GM12878 (cell line): ENCODE measurements at regions not wholly inside any gene's neighbourhood (a gene's known extent, or its start where the extent isn't known, plus 50 kb on each side); places are given as distances from the start of the nearest gene placed in this dataset.

Experiments used
- ATAC-seq: fragments of 200-7000 bp; cut with Tn5 transposase; 3 replicates; pipeline ENCODE4 v1.9.1; 2020; ENCODE audit warnings: mild to moderate bottlenecking, moderate library complexity
- BruUV-seq: library from RNA; stranded (reverse); fragments of 400-500 nt; replicated peaks from 2 replicates; lab custom pipeline; 2021; lab: Mats Ljungman, UMichigan
- CTCF ChIA-PET: fragments of 300-600 bp; sonication (Branson Sonifier 250); formaldehyde crosslinking; extraction: SDS; loops from one replicate; lab custom pipeline; 2021; ENCODE audit warnings: inconsistent platforms; lab: Yijun Ruan, JAX
- POLR2A ChIA-PET: fragments of 350-600 bp; formaldehyde crosslinking; extraction: SDS; loops from one replicate; lab custom pipeline; 2021; ENCODE audit warnings: inconsistent platforms; lab: Charles Lee
- RAD21 ChIA-PET: fragments of 300-600 bp; sonication (Branson Sonifier 250); formaldehyde crosslinking; loops from one replicate; lab custom pipeline; 2023; ENCODE audit warnings: antibody characterized with exemption; ENCODE audit not compliant: unreplicated experiment; lab: Charles Lee
- SMC1A ChIA-PET: fragments of 300-600 bp; sonication (Branson Sonifier 250); formaldehyde crosslinking; loops from one replicate; lab custom pipeline; 2023; ENCODE audit not compliant: unreplicated experiment, uncharacterized antibody; lab: Charles Lee
- DNase-seq: peaks from one replicate; pipeline ENCODE4 v3.0.0-alpha.2; 2011; ENCODE audit warnings: low read depth, low spot score
- FAIRE-seq: peaks from 3 replicates; lab custom pipeline; 2011; peaks lifted over from hg19 to GRCh38; lab: Jason Lieb, UNC
- H2AFZ ChIP-seq: 2 replicates; pipeline ENCODE4 v1.6.0; 2011; ENCODE audit warnings: low read depth, low read length, control low read depth; ENCODE audit not compliant: control insufficient read depth
- H3K27ac ChIP-seq: 2 replicates; pipeline ENCODE4 v1.5.1; 2011; ENCODE audit warnings: control low read depth; ENCODE audit not compliant: control insufficient read depth, insufficient read depth
- H3K27me3 ChIP-seq, 2 experiments: replicated peaks in 1 of 2; 2 replicates each; pipeline versions ENCODE4 v1.6.0 to v1.6.1; 2011; ENCODE audit warnings: low read length in 1 of 2; ENCODE audit not compliant: control insufficient read depth in 2 of 2, insufficient read depth in 2 of 2
- H3K36me3 ChIP-seq, 2 experiments: 2 replicates each; pipeline ENCODE4 v1.5.1; 2011; ENCODE audit warnings: low read length in 1 of 2; ENCODE audit not compliant: control insufficient read depth in 2 of 2, insufficient read depth in 2 of 2
- H3K4me1 ChIP-seq: 2 replicates; pipeline ENCODE4 v1.6.1; 2011; ENCODE audit warnings: mild to moderate bottlenecking, low read length, moderate library complexity, mixed read lengths; ENCODE audit not compliant: control insufficient read depth, insufficient read depth
- H3K4me2 ChIP-seq: 2 replicates; pipeline ENCODE4 v1.6.0; 2011; ENCODE audit warnings: control low read depth; ENCODE audit not compliant: control insufficient read depth, insufficient read depth
- H3K4me3 ChIP-seq: fragments of 200-600 bp; sonication (generic); 2 replicates; pipeline ENCODE4 v1.5.1; 2016
- H3K79me2 ChIP-seq: 2 replicates; pipeline ENCODE4 v1.6.0; 2011; ENCODE audit warnings: low read length; ENCODE audit not compliant: control insufficient read depth, insufficient read depth
- H3K9ac ChIP-seq: 2 replicates; pipeline ENCODE4 v1.8.0; 2011; ENCODE audit warnings: low read length, control low read depth, mixed read lengths; ENCODE audit not compliant: control insufficient read depth, insufficient read depth
- H3K9me3 ChIP-seq: replicated peaks from 3 replicates; pipeline ENCODE4 v1.5.1; 2011; ENCODE audit warnings: mild to moderate bottlenecking, low read length; ENCODE audit not compliant: control insufficient read depth, insufficient read depth
- H4K20me1 ChIP-seq: 2 replicates; pipeline ENCODE4 v1.6.0; 2011; ENCODE audit not compliant: control insufficient read depth, insufficient read depth
- BACH1 ChIP-seq: fragments of 450-650 bp; IDR thresholded peaks from 2 replicates; pipeline ENCODE4 v1.6.1; 2017; ENCODE audit warnings: mild to moderate bottlenecking, borderline replicate concordance
- E4F1 ChIP-seq: fragments of 450-650 bp; IDR thresholded peaks from 2 replicates; pipeline ENCODE4 v1.6.1; 2018; ENCODE audit warnings: borderline replicate concordance, mild to moderate bottlenecking; ENCODE audit not compliant: partially characterized antibody
- ESRRA ChIP-seq: IDR thresholded peaks from 2 replicates; pipeline ENCODE4 v1.6.1; 2012; ENCODE audit warnings: mild to moderate bottlenecking, low read length, improper control_type of control experiment
- IRF3 ChIP-seq: fragments of 450-650 bp; IDR thresholded peaks from 2 replicates; pipeline ENCODE4 v1.6.1; 2014; ENCODE audit warnings: mild to moderate bottlenecking
- KAT2A ChIP-seq: conservative IDR thresholded peaks from 2 replicates; pipeline ENCODE4 v1.6.1; 2011; ENCODE audit warnings: low read depth, low read length; ENCODE audit not compliant: control insufficient read depth
- MEF2A ChIP-seq: IDR thresholded peaks from 2 replicates; pipeline ENCODE4 v1.6.1; 2011; ENCODE audit warnings: low read depth, mild to moderate bottlenecking, low read length, moderate library complexity; ENCODE audit not compliant: insufficient read depth
- NFIC ChIP-seq: IDR thresholded peaks from 2 replicates; pipeline ENCODE4 v1.6.1; 2012; ENCODE audit warnings: low read depth, mild to moderate bottlenecking, inconsistent platforms, low read length, moderate library complexity
- NKRF ChIP-seq: fragments of 450-650 bp; conservative IDR thresholded peaks from 2 replicates; pipeline ENCODE4 v1.6.1; 2017; ENCODE audit warnings: mild to moderate bottlenecking, moderate library complexity
- PAX5 ChIP-seq: IDR thresholded peaks from 2 replicates; pipeline ENCODE4 v1.6.1; 2011; ENCODE audit warnings: low read depth, low read length, borderline replicate concordance
- PAX8 ChIP-seq: fragments of 450-650 bp; IDR thresholded peaks from 2 replicates; pipeline ENCODE4 v1.6.1; 2017; ENCODE audit warnings: mild to moderate bottlenecking, moderate library complexity
- STAT3 ChIP-seq: IDR thresholded peaks from 2 replicates; pipeline ENCODE4 v1.6.1; 2011; ENCODE audit warnings: low read depth, low read length, improper control_type of control experiment
- USF1 ChIP-seq: IDR thresholded peaks from 2 replicates; pipeline ENCODE4 v1.6.1; 2011; ENCODE audit warnings: borderline replicate concordance, low read depth, mild to moderate bottlenecking, moderate library complexity, mixed read lengths, low read length; ENCODE audit not compliant: insufficient read depth; ENCODE audit errors: extremely low read length
- YY1 ChIP-seq: IDR thresholded peaks from 2 replicates; pipeline ENCODE4 v1.6.1; 2011; ENCODE audit warnings: low read depth, mild to moderate bottlenecking, low read length
- ZBTB11 ChIP-seq: fragments of 450-650 bp; formaldehyde crosslinking; IDR thresholded peaks from 2 replicates; pipeline ENCODE4 v1.5.0; 2022; ENCODE audit warnings: mild to moderate bottlenecking, missing genetic modification characterization
- ZNF274 ChIP-seq: IDR thresholded peaks from one replicate; pipeline ENCODE4 v1.8.0; 2011; ENCODE audit not compliant: insufficient read length, insufficient read depth
- WGBS: methylation state at CpG from one replicate; pipeline ENCODE4 v1.1.6; 2016; ENCODE audit warnings: low lambda C conversion rate; ENCODE audit not compliant: insufficient replicate concordance, insufficient coverage; ENCODE audit errors: missing lambda C conversion rate; 5-methylcytosine and 5-hydroxymethylcytosine counted together
- in situ Hi-C: fragments of 300-500 bp; cut with MboI; formaldehyde crosslinking; loops from 9 replicates; pipeline ENCODE4 v1.14.3; 2018; ENCODE audit warnings: mixed read lengths
- intact Hi-C: fragments of 100-400 bp; cut with micrococcal nuclease; formaldehyde crosslinking; loops from one replicate; pipeline ENCODE4 v1.14.2; 2022; ENCODE audit not compliant: unreplicated experiment

- no peak overlapping the region for H3K27ac ChIP-seq
- SMC1A ChIA-PET, result interaction anchor here (0.9 to 2.5 kb wide), 4 partner anchors 9 to 31 kb away, joined by 3 to 5 read pairs (median 4); no protein-coding TSS in a partner anchor
- no peak overlapping the region for H3K9ac ChIP-seq
- CTCF ChIA-PET, result interaction anchor here (1.7 kb wide), 1 partner anchor 15 kb away, joined by 4 read pairs; no protein-coding TSS in a partner anchor
- H3K4me3 ChIP-seq, result no peak overlapping the region
- H3K9me3 ChIP-seq, result no peaks in the 10 kb centered on the region
- POLR2A ChIA-PET, result no interaction called here
- H3K4me2 ChIP-seq, result no peak overlapping the region
- intact Hi-C loops (no loop called here), in situ Hi-C loops (no loop called here)
- ATAC-seq, result no peak
- no peaks in the 10 kb centered on the region for H4K20me1 ChIP-seq
- no peaks in the 10 kb centered on the region for H3K36me3 ChIP-seq
- FAIRE-seq, result no peak
- no peak overlapping the region for H2AFZ ChIP-seq
- H3K79me2 ChIP-seq, result no peaks in the 10 kb centered on the region
- DNase-seq, result no peak
- RAD21 ChIA-PET, result no interaction called here
- no peaks in the 10 kb centered on the region for H3K4me1 ChIP-seq
- no TSS peak for BruUV-seq
- no peaks in the 10 kb centered on the region for H3K27me3 ChIP-seq
- WGBS, result 36% methylated on average over 3 of the region's 3 CpGs
- no peak for TF ChIP-seq ESRRA
- TF ChIP-seq PAX8, result no peak
- no peak for TF ChIP-seq IRF3
- no peak for TF ChIP-seq BACH1
- TF ChIP-seq NFIC, result no peak
- TF ChIP-seq USF1, result no peak
- TF ChIP-seq ZBTB11 (CRISPR knock-in tag), result no peak
- TF ChIP-seq YY1, result no peak
- TF ChIP-seq KAT2A, result no peak
- TF ChIP-seq NKRF, result no peak
- TF ChIP-seq STAT3, result no peak
- TF ChIP-seq PAX5, result no peak
- no peak for TF ChIP-seq MEF2A
- TF ChIP-seq ZNF274, result no peak
- no peak for TF ChIP-seq E4F1
These were observed 605.8 kb downstream of the EPHA3 start for GRCh38 chr3:89713196-89713595.
